ENCODE measurements at regions not wholly inside any gene's neighbourhood (a gene's known extent, or its start where the extent isn't known, plus 50 kb on each side); places are given as distances from the start of the nearest gene placed in this dataset.
A peak's percentile ranks its signal among the peaks of the same experiment; 100 is the strongest.

GRCh38 chr14:34365309-34365915 lies 96.6 kb downstream of the SPTSSA start:
- no peaks in the 10 kb centered on the region for H3K27me3 ChIP-seq (ENCODE audit: control insufficient read depth in 1 of 2, insufficient read depth in 2 of 2, low read length in 2 of 2)
- no peaks in the 10 kb centered on the region for H3K9me3 ChIP-seq (ENCODE audit: control insufficient read depth in 2 of 2, low read length in 2 of 2)
- no peak overlapping the region for H3K4me3 ChIP-seq (ENCODE audit: low read length in 2 of 2)
- H3K4me1 ChIP-seq (ENCODE audit: control insufficient read depth, insufficient read depth, low read length) = peaks cover 3% of the 10 kb centered on the region
- no peaks in the 10 kb centered on the region for H3K36me3 ChIP-seq (ENCODE audit: control insufficient read depth in 2 of 2, insufficient read depth in 2 of 2, low read length in 2 of 2)
- H3K9ac ChIP-seq (ENCODE audit: low read length in 2 of 2) = no peak overlapping the region
- H3K27ac ChIP-seq (ENCODE audit: low read length) = no peak overlapping the region

- Histone ChIP-seq H3K9me3 (ENCODE audit: control insufficient read depth in 2 of 2, low read length in 2 of 2) (no peaks in the 10 kb centered on the region), H3K4me1 (ENCODE audit: control insufficient read depth, insufficient read depth, low read length) (peaks cover 3% of the 10 kb centered on the region), H3K36me3 (ENCODE audit: control insufficient read depth in 2 of 2, insufficient read depth in 2 of 2, low read length in 2 of 2) (no peaks in the 10 kb centered on the region), H3K9ac (ENCODE audit: low read length in 2 of 2) (no peak overlapping the region), H3K4me3 (ENCODE audit: low read length in 2 of 2) (no peak overlapping the region), H3K27ac (ENCODE audit: low read length) (no peak overlapping the region), H3K27me3 (ENCODE audit: control insufficient read depth in 1 of 2, insufficient read depth in 2 of 2, low read length in 2 of 2) (no peaks in the 10 kb centered on the region)
Observed at GRCh38 chr14:34364201-34364600, 97.8 kb downstream of the SPTSSA start.

GRCh38 chr14:34363733-34364134 lies 98.3 kb downstream of the SPTSSA start:
- Histone ChIP-seq H3K9me3 (ENCODE audit: control insufficient read depth in 2 of 2, low read length in 2 of 2) (no peaks in the 10 kb centered on the region), H3K4me3 (ENCODE audit: low read length in 2 of 2) (no peak overlapping the region), H3K36me3 (ENCODE audit: control insufficient read depth in 2 of 2, insufficient read depth in 2 of 2, low read length in 2 of 2) (no peaks in the 10 kb centered on the region), H3K27ac (ENCODE audit: low read length) (no peak overlapping the region), H3K9ac (ENCODE audit: low read length in 2 of 2) (no peak overlapping the region), H3K27me3 (ENCODE audit: control insufficient read depth in 1 of 2, insufficient read depth in 2 of 2, low read length in 2 of 2) (no peaks in the 10 kb centered on the region), H3K4me1 (ENCODE audit: control insufficient read depth, insufficient read depth, low read length) (peaks cover 2% of the 10 kb centered on the region)

- no peak overlapping the region for H3K27ac ChIP-seq (ENCODE audit: low read length)
- H3K4me1 ChIP-seq (ENCODE audit: control insufficient read depth, insufficient read depth, low read length) = no peaks in the 10 kb centered on the region
- no peaks in the 10 kb centered on the region for H3K9me3 ChIP-seq (ENCODE audit: control insufficient read depth in 2 of 2, low read length in 2 of 2)
- no peaks in the 10 kb centered on the region for H3K36me3 ChIP-seq (ENCODE audit: control insufficient read depth in 2 of 2, insufficient read depth in 2 of 2, low read length in 2 of 2)
- no peak overlapping the region for H3K9ac ChIP-seq (ENCODE audit: low read length in 2 of 2)
- H3K27me3 ChIP-seq (ENCODE audit: control insufficient read depth in 1 of 2, insufficient read depth in 2 of 2, low read length in 2 of 2) = no peaks in the 10 kb centered on the region
- H3K4me3 ChIP-seq (ENCODE audit: low read length in 2 of 2) = no peak overlapping the region
Observed at GRCh38 chr14:34362641-34363251, 99.3 kb downstream of the SPTSSA start.

- H3K27me3 ChIP-seq (ENCODE audit: control insufficient read depth in 1 of 2, insufficient read depth in 2 of 2, low read length in 2 of 2) = no peaks in the 10 kb centered on the region
- no peaks in the 10 kb centered on the region for H3K9me3 ChIP-seq (ENCODE audit: control insufficient read depth in 2 of 2, low read length in 2 of 2)
- peak overlapping the region; percentile 37 for H3K27ac ChIP-seq (ENCODE audit: low read length)
- no peak overlapping the region for H3K9ac ChIP-seq (ENCODE audit: low read length in 2 of 2)
- no peak overlapping the region for H3K4me3 ChIP-seq (ENCODE audit: low read length in 2 of 2)
- no peaks in the 10 kb centered on the region for H3K36me3 ChIP-seq (ENCODE audit: control insufficient read depth in 2 of 2, insufficient read depth in 2 of 2, low read length in 2 of 2)
- H3K4me1 ChIP-seq (ENCODE audit: control insufficient read depth, insufficient read depth, low read length) = no peaks in the 10 kb centered on the region
Observed at GRCh38 chr14:34361504-34362011, 100.5 kb downstream of the SPTSSA start.

- Histone ChIP-seq H3K36me3 (ENCODE audit: control insufficient read depth in 2 of 2, insufficient read depth in 2 of 2, low read length in 2 of 2) (no peaks in the 10 kb centered on the region), H3K27ac (ENCODE audit: low read length) (no peak overlapping the region), H3K4me3 (ENCODE audit: low read length in 2 of 2) (no peak overlapping the region), H3K9me3 (ENCODE audit: control insufficient read depth in 2 of 2, low read length in 2 of 2) (no peaks in the 10 kb centered on the region), H3K4me1 (ENCODE audit: control insufficient read depth, insufficient read depth, low read length) (peaks cover 5% of the 10 kb centered on the region), H3K9ac (ENCODE audit: low read length in 2 of 2) (no peak overlapping the region), H3K27me3 (ENCODE audit: control insufficient read depth in 1 of 2, insufficient read depth in 2 of 2, low read length in 2 of 2) (no peaks in the 10 kb centered on the region)
Observed at GRCh38 chr14:34359420-34360117, 102.5 kb downstream of the SPTSSA start.

GRCh38 chr14:34356264-34356654 lies 105.8 kb downstream of the SPTSSA start:
- Histone ChIP-seq H3K36me3 (ENCODE audit: control insufficient read depth in 2 of 2, insufficient read depth in 2 of 2, low read length in 2 of 2) (no peaks in the 10 kb centered on the region), H3K27me3 (ENCODE audit: control insufficient read depth in 1 of 2, insufficient read depth in 2 of 2, low read length in 2 of 2) (no peaks in the 10 kb centered on the region), H3K4me3 (ENCODE audit: low read length in 2 of 2) (no peak overlapping the region), H3K4me1 (ENCODE audit: control insufficient read depth, insufficient read depth, low read length) (peaks cover 5% of the 10 kb centered on the region), H3K9me3 (ENCODE audit: control insufficient read depth in 2 of 2, low read length in 2 of 2) (no peaks in the 10 kb centered on the region), H3K27ac (ENCODE audit: low read length) (no peak overlapping the region), H3K9ac (ENCODE audit: low read length in 2 of 2) (no peak overlapping the region)

GRCh38 chr14:34355584-34356263 lies 106.3 kb downstream of the SPTSSA start:
- no peaks in the 10 kb centered on the region for H3K9me3 ChIP-seq (ENCODE audit: control insufficient read depth in 2 of 2, low read length in 2 of 2)
- H3K4me1 ChIP-seq (ENCODE audit: control insufficient read depth, insufficient read depth, low read length) = peaks cover 5% of the 10 kb centered on the region
- H3K4me3 ChIP-seq (ENCODE audit: low read length in 2 of 2) = no peak overlapping the region
- no peak overlapping the region for H3K27ac ChIP-seq (ENCODE audit: low read length)
- H3K36me3 ChIP-seq (ENCODE audit: control insufficient read depth in 2 of 2, insufficient read depth in 2 of 2, low read length in 2 of 2) = no peaks in the 10 kb centered on the region
- no peaks in the 10 kb centered on the region for H3K27me3 ChIP-seq (ENCODE audit: control insufficient read depth in 1 of 2, insufficient read depth in 2 of 2, low read length in 2 of 2)
- H3K9ac ChIP-seq (ENCODE audit: low read length in 2 of 2) = no peak overlapping the region

- Histone ChIP-seq H3K27ac (ENCODE audit: low read length) (no peak overlapping the region), H3K27me3 (ENCODE audit: control insufficient read depth in 1 of 2, insufficient read depth in 2 of 2, low read length in 2 of 2) (no peaks in the 10 kb centered on the region), H3K9me3 (ENCODE audit: control insufficient read depth in 2 of 2, low read length in 2 of 2) (no peaks in the 10 kb centered on the region), H3K36me3 (ENCODE audit: control insufficient read depth in 2 of 2, insufficient read depth in 2 of 2, low read length in 2 of 2) (no peaks in the 10 kb centered on the region), H3K4me3 (ENCODE audit: low read length in 2 of 2) (no peak overlapping the region), H3K4me1 (ENCODE audit: control insufficient read depth, insufficient read depth, low read length) (peaks cover 5% of the 10 kb centered on the region), H3K9ac (ENCODE audit: low read length in 2 of 2) (no peak overlapping the region)
Observed at GRCh38 chr14:34354556-34354955, 107.5 kb downstream of the SPTSSA start.

- Histone ChIP-seq H3K27me3 (ENCODE audit: control insufficient read depth in 1 of 2, insufficient read depth in 2 of 2, low read length in 2 of 2) (no peaks in the 10 kb centered on the region), H3K27ac (ENCODE audit: low read length) (no peak overlapping the region), H3K4me1 (ENCODE audit: control insufficient read depth, insufficient read depth, low read length) (peaks cover 5% of the 10 kb centered on the region), H3K9me3 (ENCODE audit: control insufficient read depth in 2 of 2, low read length in 2 of 2) (no peaks in the 10 kb centered on the region), H3K4me3 (ENCODE audit: low read length in 2 of 2) (no peak overlapping the region), H3K9ac (ENCODE audit: low read length in 2 of 2) (no peak overlapping the region), H3K36me3 (ENCODE audit: control insufficient read depth in 2 of 2, insufficient read depth in 2 of 2, low read length in 2 of 2) (no peaks in the 10 kb centered on the region)
Observed at GRCh38 chr14:34350903-34351302, 111.1 kb downstream of the SPTSSA start.

All from stomach smooth muscle (tissue), 2 donors.